HG03196 (cell line): ENCODE measurements at regions not wholly inside any gene's neighbourhood (a gene's known extent, or its start where the extent isn't known, plus 50 kb on each side); places are given as distances from the start of the nearest gene placed in this dataset.

Source experiments
- ATAC-seq: cut with Tn5 transposase; IDR thresholded peaks from one replicate; pipeline ENCODE4 v1.9.1; 2021; ENCODE audit not compliant: unreplicated experiment

- no peak for ATAC-seq
Observed at GRCh38 chr5:155948576-155948975, 378.4 kb upstream of the SGCD start.

GRCh38 chr5:155952486-155953089 is 374.4 kb upstream of the SGCD start:
- ATAC-seq = no peak

- no peak for ATAC-seq
Observed at GRCh38 chr5:155953335-155953734, 373.6 kb upstream of the SGCD start.

- ATAC-seq = no peak
Observed at GRCh38 chr5:155954701-155955445, 372.1 kb upstream of the SGCD start.

- ATAC-seq = no peak
Observed at GRCh38 chr5:155957884-155958283, 369.1 kb upstream of the SGCD start.

GRCh38 chr5:155959082-155959481 is 367.9 kb upstream of the SGCD start:
- ATAC-seq = no peak

GRCh38 chr5:155960177-155960576 is 366.8 kb upstream of the SGCD start:
- ATAC-seq = no peak

- no peak for ATAC-seq
Observed at GRCh38 chr5:155969537-155969936, 357.4 kb upstream of the SGCD start.

- ATAC-seq = no peak
Observed at GRCh38 chr5:155974369-155974768, 352.6 kb upstream of the SGCD start.

- no peak for ATAC-seq
Observed at GRCh38 chr5:155978850-155979249, 348.1 kb upstream of the SGCD start.

- no peak for ATAC-seq
Observed at GRCh38 chr5:155982354-155982753, 344.6 kb upstream of the SGCD start.

GRCh38 chr5:155983954-155984353 is 343.0 kb upstream of the SGCD start:
- no peak for ATAC-seq

GRCh38 chr5:155987265-155987810 is 339.6 kb upstream of the SGCD start:
- ATAC-seq = no peak

- ATAC-seq = no peak
Observed at GRCh38 chr5:155989879-155990278, 337.1 kb upstream of the SGCD start.

GRCh38 chr5:155996123-155996522 is 330.8 kb upstream of the SGCD start:
- ATAC-seq = no peak

- ATAC-seq = no peak
Observed at GRCh38 chr5:155998257-155998656, 328.7 kb upstream of the SGCD start.

GRCh38 chr5:156000115-156000514 is 326.8 kb upstream of the SGCD start:
- no peak for ATAC-seq

- no peak for ATAC-seq
Observed at GRCh38 chr5:156004754-156005153, 322.2 kb upstream of the SGCD start.

GRCh38 chr5:156006026-156006647 is 320.8 kb upstream of the SGCD start:
- ATAC-seq = no peak

- no peak for ATAC-seq
Observed at GRCh38 chr5:156008844-156009243, 318.1 kb upstream of the SGCD start.

GRCh38 chr5:156009583-156009982 is 317.4 kb upstream of the SGCD start:
- no peak for ATAC-seq

- no peak for ATAC-seq
Observed at GRCh38 chr5:156015137-156015536, 311.8 kb upstream of the SGCD start.
